Prostate gland (tissue), 2 donors: ENCODE measurements at regions not wholly inside any gene's neighbourhood (a gene's known extent, or its start where the extent isn't known, plus 50 kb on each side); places are given as distances from the start of the nearest gene placed in this dataset.

Experiments
- DNase-seq: peaks from one replicate; pipeline ENCODE4 v3.0.0-alpha.2; 2019; ENCODE audit warnings: low spot score
- H3K27ac ChIP-seq, 2 donors: fragments of 200-600 bp; sonication (generic); 2 replicates each; pipeline ENCODE4 v1.5.1; 2017 to 2019
- H3K27me3 ChIP-seq: fragments of 200-600 bp; sonication (generic); replicated peaks from 2 replicates; pipeline ENCODE4 v1.5.1; 2019; ENCODE audit not compliant: insufficient read depth
- H3K36me3 ChIP-seq, 2 donors: fragments of 200-600 bp; sonication (generic); 1 replicate in 1 of 2; 2 replicates in 1 of 2; pipeline versions ENCODE4 v1.5.1 to v1.8.1; 2017 to 2019
- H3K4me1 ChIP-seq: fragments of 200-600 bp; sonication (generic); replicated peaks from 2 replicates; pipeline ENCODE4 v1.5.1; 2019
- H3K4me3 ChIP-seq, 2 donors: fragments of 200-600 bp; sonication (generic); 2 replicates each; pipeline ENCODE4 v1.5.1; 2017 to 2019
- H3K9me3 ChIP-seq: fragments of 200-600 bp; sonication (generic); 2 replicates; pipeline ENCODE4 v1.5.1; 2017
- CTCF ChIP-seq, 4 experiments: fragments of 200-600 bp in 2 of 4; fragments of 450-650 bp in 2 of 4; sonication (generic) in 2 of 4; IDR thresholded peaks; 1 replicate in 3 of 4; 2 replicates in 1 of 4; pipeline ENCODE4 v1.5.1; 2016 to 2019; ENCODE audit warnings: antibody characterized with exemption in 4 of 4, mild to moderate bottlenecking in 2 of 4, moderate library complexity in 2 of 4
- POLR2A ChIP-seq: fragments of 450-650 bp; IDR thresholded peaks from one replicate; pipeline ENCODE4 v1.6.1; 2016; ENCODE audit warnings: antibody characterized with exemption, mild to moderate bottlenecking
- POLR2AphosphoS5 ChIP-seq: sonication (generic); formaldehyde crosslinking; IDR thresholded peaks from one replicate; pipeline ENCODE4 v1.6.1; 2017; ENCODE audit warnings: antibody characterized with exemption
- WGBS: methylation state at CpG from one replicate; pipeline ENCODE4 v1.1.5; 2018; 5-methylcytosine and 5-hydroxymethylcytosine counted together
- intact Hi-C: fragments of 100-400 bp; cut with DNase I; formaldehyde crosslinking; loops from one replicate; pipeline ENCODE4 v1.14.2; 2022

- Histone ChIP-seq H3K4me1 (no peaks in the 10 kb centered on the region), H3K36me3 (no peaks in the 10 kb centered on the region), H3K27me3 (no peaks in the 10 kb centered on the region), H3K9me3 (no peaks in the 10 kb centered on the region), H3K27ac (no peak overlapping the region), H3K4me3 (no peak overlapping the region)
- no peak for DNase-seq
- intact Hi-C loops = no loop called here
- TF ChIP-seq POLR2A = no peak
- no peak for TF ChIP-seq CTCF (IDR thresholded peaks at IDR 0.05)
- no peak for TF ChIP-seq POLR2AphosphoS5
- WGBS = 91% methylated on average over 2 of the region's 2 CpGs
These were observed 589.9 kb upstream of the GNPDA2 start for GRCh38 chr4:45316257-45316656.

- no peaks in the 10 kb centered on the region for H3K27me3 ChIP-seq
- DNase-seq = no peak
- H3K9me3 ChIP-seq = no peaks in the 10 kb centered on the region
- no peak overlapping the region for H3K4me3 ChIP-seq
- no peaks in the 10 kb centered on the region for H3K4me1 ChIP-seq
- H3K36me3 ChIP-seq = no peaks in the 10 kb centered on the region
- 88% methylated on average over 1 of the region's 1 CpG for WGBS
- TF ChIP-seq POLR2A (no peak), POLR2AphosphoS5 (no peak), CTCF (IDR thresholded peaks at IDR 0.05) (no peak)
- no peak overlapping the region for H3K27ac ChIP-seq
- intact Hi-C loops = no loop called here
These were observed 576.5 kb upstream of the GNPDA2 start for GRCh38 chr4:45302828-45303227.

- H3K27ac ChIP-seq = no peak overlapping the region
- no peaks in the 10 kb centered on the region for H3K9me3 ChIP-seq
- DNase-seq = no peak
- no peak for TF ChIP-seq POLR2AphosphoS5
- no peak for TF ChIP-seq CTCF (IDR thresholded peaks at IDR 0.05)
- no peak for TF ChIP-seq POLR2A
- 28% methylated on average over 1 of the region's 1 CpG for WGBS
- H3K4me3 ChIP-seq = no peak overlapping the region
- H3K36me3 ChIP-seq = no peaks in the 10 kb centered on the region
- no peaks in the 10 kb centered on the region for H3K4me1 ChIP-seq
- intact Hi-C loops = no loop called here
- no peaks in the 10 kb centered on the region for H3K27me3 ChIP-seq
These were observed 568.1 kb upstream of the GNPDA2 start for GRCh38 chr4:45294464-45294863.

- Histone ChIP-seq H3K27me3 (no peaks in the 10 kb centered on the region), H3K4me3 (no peak overlapping the region), H3K27ac (no peak overlapping the region), H3K9me3 (no peaks in the 10 kb centered on the region), H3K36me3 (no peaks in the 10 kb centered on the region), H3K4me1 (no peaks in the 10 kb centered on the region)
- no peak for DNase-seq
- no peak for TF ChIP-seq CTCF (IDR thresholded peaks at IDR 0.05)
- TF ChIP-seq POLR2AphosphoS5 = no peak
- no peak for TF ChIP-seq POLR2A
- 85% methylated on average over 6 of the region's 6 CpGs for WGBS
- intact Hi-C loops = no loop called here
These were observed 567.0 kb upstream of the GNPDA2 start for GRCh38 chr4:45293335-45293734.

GRCh38 chr4:45292844-45293243 lies 566.5 kb upstream of the GNPDA2 start:
- 92% methylated on average over 4 of the region's 4 CpGs for WGBS
- no peaks in the 10 kb centered on the region for H3K27me3 ChIP-seq
- H3K27ac ChIP-seq = no peak overlapping the region
- TF ChIP-seq CTCF (IDR thresholded peaks at IDR 0.05) = no peak
- TF ChIP-seq POLR2AphosphoS5 = no peak
- no peak for TF ChIP-seq POLR2A
- no peak overlapping the region for H3K4me3 ChIP-seq
- no peak for DNase-seq
- H3K4me1 ChIP-seq = no peaks in the 10 kb centered on the region
- H3K36me3 ChIP-seq = no peaks in the 10 kb centered on the region
- H3K9me3 ChIP-seq = no peaks in the 10 kb centered on the region
- intact Hi-C loops = no loop called here
